WTC11 (cell line): ENCODE measurements at regions not wholly inside any gene's neighbourhood (a gene's known extent, or its start where the extent isn't known, plus 50 kb on each side); places are given as distances from the start of the nearest gene placed in this dataset.
A peak's percentile ranks its signal among the peaks of the same experiment; 100 is the strongest.

Experiments
- ATAC-seq: fragments of 200-7000 bp; cut with Tn5 transposase; 2 replicates; pipeline ENCODE4 v1.10.0; 2021; ENCODE audit warnings: mild to moderate bottlenecking, moderate library complexity
- CTCF ChIA-PET: fragments of 300-600 bp; sonication (Branson Sonifier 250); formaldehyde crosslinking; loops from one replicate; lab custom pipeline; 2021; ENCODE audit warnings: antibody characterized with exemption; lab: Charles Lee
- POLR2A ChIA-PET: fragments of 350-600 bp; sonication (Branson Sonifier 250); formaldehyde crosslinking; loops from one replicate; lab custom pipeline; 2021; ENCODE audit warnings: antibody characterized with exemption; lab: Charles Lee
- DNase-seq: peaks from one replicate; pipeline ENCODE4 v3.0.0; 2021; ENCODE audit warnings: low spot score
- H3K27ac Mint-ChIP-seq: 2 replicates; pipeline ENCODE4 v1.8.0; 2021; ENCODE audit warnings: mixed read lengths
- H3K27me3 Mint-ChIP-seq: 2 replicates; pipeline ENCODE4 v1.8.0; 2021; ENCODE audit warnings: low read depth, mild to moderate bottlenecking, moderate library complexity, mixed read lengths
- H3K36me3 Mint-ChIP-seq: 2 replicates; pipeline ENCODE4 v1.8.0; 2021; ENCODE audit warnings: mixed read lengths
- H3K4me1 Mint-ChIP-seq: 2 replicates; pipeline ENCODE4 v1.8.0; 2022; ENCODE audit warnings: mixed read lengths
- H3K4me3 Mint-ChIP-seq: 2 replicates; pipeline ENCODE4 v1.8.0; 2021; ENCODE audit warnings: mild to moderate bottlenecking, moderate library complexity, mixed read lengths
- H3K9me3 Mint-ChIP-seq: 2 replicates; pipeline ENCODE4 v1.8.0; 2021; ENCODE audit warnings: mixed read lengths
- ATF2 ChIP-seq: sonication (generic); formaldehyde crosslinking; IDR thresholded peaks from 2 replicates; pipeline ENCODE4 v1.8.1; 2022; ENCODE audit warnings: low read depth, missing genetic modification reagents, borderline replicate concordance
- CBFB ChIP-seq: sonication (generic); formaldehyde crosslinking; IDR thresholded peaks from 2 replicates; pipeline ENCODE4 v1.8.1; 2022; ENCODE audit warnings: mild to moderate bottlenecking, low read depth, missing genetic modification reagents
- E2F1 ChIP-seq: sonication (generic); formaldehyde crosslinking; IDR thresholded peaks from 2 replicates; pipeline ENCODE4 v1.8.0; 2022; ENCODE audit warnings: mild to moderate bottlenecking, missing genetic modification reagents
- E2F5 ChIP-seq: sonication (generic); formaldehyde crosslinking; IDR thresholded peaks from 2 replicates; pipeline ENCODE4 v1.8.1; 2022; ENCODE audit warnings: mild to moderate bottlenecking, moderate library complexity, missing genetic modification reagents
- ELF4 ChIP-seq: sonication (generic); formaldehyde crosslinking; IDR thresholded peaks from 2 replicates; pipeline ENCODE4 v1.8.1; 2022; ENCODE audit warnings: low read depth, mild to moderate bottlenecking, moderate library complexity, missing genetic modification reagents
- FOXP1 ChIP-seq: sonication (generic); formaldehyde crosslinking; IDR thresholded peaks from 2 replicates; pipeline ENCODE4 v1.8.0; 2022; ENCODE audit warnings: missing genetic modification reagents, mild to moderate bottlenecking, moderate library complexity, borderline replicate concordance
- HMGA2 ChIP-seq: fragments of 250-450 bp; sonication (Bioruptor Pico); IDR thresholded peaks from 2 replicates; pipeline ENCODE4 v1.4.0; 2021; ENCODE audit warnings: mild to moderate bottlenecking, moderate library complexity
- IRF2 ChIP-seq: sonication (generic); formaldehyde crosslinking; IDR thresholded peaks from 2 replicates; pipeline ENCODE4 v1.8.0; 2022; ENCODE audit warnings: low read depth, missing genetic modification reagents, borderline replicate concordance
- JAZF1 ChIP-seq: fragments of 250-450 bp; sonication (Bioruptor Pico); IDR thresholded peaks from 2 replicates; pipeline ENCODE4 v1.9.0; 2021; ENCODE audit warnings: moderate library complexity, mild to moderate bottlenecking, inconsistent platforms
- JUN ChIP-seq: sonication (generic); formaldehyde crosslinking; IDR thresholded peaks from 2 replicates; pipeline ENCODE4 v1.8.0; 2023; ENCODE audit warnings: mild to moderate bottlenecking, missing genetic modification reagents
- MAX ChIP-seq: sonication (generic); formaldehyde crosslinking; IDR thresholded peaks from 2 replicates; pipeline ENCODE4 v1.8.0; 2022; ENCODE audit warnings: mild to moderate bottlenecking, missing genetic modification reagents
- MLX ChIP-seq: sonication (generic); formaldehyde crosslinking; IDR thresholded peaks from 2 replicates; pipeline ENCODE4 v1.8.1; 2023; ENCODE audit warnings: mild to moderate bottlenecking, missing genetic modification reagents, moderate library complexity
- NFATC4 ChIP-seq: fragments of 250-450 bp; sonication (Bioruptor Pico); IDR thresholded peaks from 2 replicates; pipeline ENCODE4 v1.9.0; 2021; ENCODE audit warnings: mild to moderate bottlenecking
- NFE2L1 ChIP-seq: sonication (generic); formaldehyde crosslinking; IDR thresholded peaks from 2 replicates; pipeline ENCODE4 v1.8.1; 2023; ENCODE audit warnings: missing genetic modification reagents
- NR1H2 ChIP-seq: sonication (generic); formaldehyde crosslinking; IDR thresholded peaks from 2 replicates; pipeline ENCODE4 v1.9.0; 2021; ENCODE audit warnings: mild to moderate bottlenecking, moderate library complexity, missing genetic modification reagents
- NR2C2 ChIP-seq: sonication (generic); formaldehyde crosslinking; IDR thresholded peaks from 2 replicates; pipeline ENCODE4 v1.8.0; 2022; ENCODE audit warnings: mild to moderate bottlenecking, missing genetic modification reagents
- OVOL2 ChIP-seq: fragments of 250-450 bp; sonication (Bioruptor Pico); IDR thresholded peaks from 2 replicates; pipeline ENCODE4 v1.9.0; 2021; ENCODE audit warnings: mild to moderate bottlenecking, borderline replicate concordance
- PRRX2 ChIP-seq: fragments of 250-450 bp; sonication (Bioruptor Pico); IDR thresholded peaks from 2 replicates; pipeline ENCODE4 v1.8.0; 2021; ENCODE audit warnings: mild to moderate bottlenecking
- RORB ChIP-seq: fragments of 250-450 bp; sonication (Bioruptor Pico); IDR thresholded peaks from 2 replicates; pipeline ENCODE4 v1.9.0; 2021; ENCODE audit warnings: mild to moderate bottlenecking
- SMAD3 ChIP-seq: sonication (generic); formaldehyde crosslinking; IDR thresholded peaks from 2 replicates; pipeline ENCODE4 v1.8.0; 2022; ENCODE audit warnings: missing genetic modification reagents, mild to moderate bottlenecking, borderline replicate concordance
- SP1 ChIP-seq: sonication (generic); formaldehyde crosslinking; conservative IDR thresholded peaks from 2 replicates; pipeline ENCODE4 v1.8.1; 2022; ENCODE audit warnings: missing genetic modification reagents
- TEAD1 ChIP-seq: sonication (generic); formaldehyde crosslinking; IDR thresholded peaks from 2 replicates; pipeline ENCODE4 v1.8.0; 2022; ENCODE audit warnings: mild to moderate bottlenecking, missing genetic modification reagents
- ZBTB21 ChIP-seq: sonication (generic); formaldehyde crosslinking; IDR thresholded peaks from 2 replicates; pipeline ENCODE4 v1.8.1; 2023; ENCODE audit warnings: mild to moderate bottlenecking, missing genetic modification reagents, borderline replicate concordance
- ZBTB43 ChIP-seq: sonication (generic); formaldehyde crosslinking; IDR thresholded peaks from 2 replicates; pipeline ENCODE4 v1.8.1; 2023; ENCODE audit warnings: mild to moderate bottlenecking, missing genetic modification reagents
- ZNF219 ChIP-seq: sonication (generic); formaldehyde crosslinking; IDR thresholded peaks from 2 replicates; pipeline ENCODE4 v1.8.0; 2023; ENCODE audit warnings: missing genetic modification reagents, mild to moderate bottlenecking, borderline replicate concordance
- ZNF232 ChIP-seq: sonication (generic); formaldehyde crosslinking; IDR thresholded peaks from 2 replicates; pipeline ENCODE4 v1.8.0; 2022; ENCODE audit warnings: mild to moderate bottlenecking, missing genetic modification reagents
- ZNF317 ChIP-seq: sonication (generic); formaldehyde crosslinking; IDR thresholded peaks from 2 replicates; pipeline ENCODE4 v1.8.1; 2023; ENCODE audit warnings: low read depth, mild to moderate bottlenecking, moderate library complexity, missing genetic modification reagents, borderline replicate concordance
- ZNF416 ChIP-seq: fragments of 250-450 bp; sonication (Bioruptor Pico); IDR thresholded peaks from 2 replicates; pipeline ENCODE4 v1.9.0; 2021; ENCODE audit warnings: mild to moderate bottlenecking, inconsistent platforms
- ZNF512 ChIP-seq: sonication (generic); formaldehyde crosslinking; IDR thresholded peaks from 2 replicates; pipeline ENCODE4 v1.8.1; 2022; ENCODE audit warnings: missing genetic modification reagents, borderline replicate concordance
- ZNF671 ChIP-seq: fragments of 250-450 bp; sonication (Bioruptor Pico); IDR thresholded peaks from 2 replicates; pipeline ENCODE4 v1.8.0; 2021; ENCODE audit warnings: mild to moderate bottlenecking
- ZSCAN18 ChIP-seq: fragments of 250-450 bp; sonication (Bioruptor Pico); IDR thresholded peaks from 2 replicates; pipeline ENCODE4 v2.1.2; 2022; ENCODE audit warnings: mild to moderate bottlenecking, moderate library complexity

- no peaks in the 10 kb centered on the region for H3K4me1 Mint-ChIP-seq
- H3K36me3 Mint-ChIP-seq, result no peaks in the 10 kb centered on the region
- ATAC-seq (peak; percentile 60), DNase-seq (no peak)
- ChIA-PET CTCF (interaction anchor here (1.0 to 1.3 kb wide), 2 partner anchors 25 to 72 kb away, joined by 5 to 6 read pairs; no protein-coding TSS in a partner anchor), POLR2A (no interaction called here)
- no peaks in the 10 kb centered on the region for H3K27me3 Mint-ChIP-seq
- H3K9me3 Mint-ChIP-seq, result no peaks in the 10 kb centered on the region
- TF ChIP-seq IRF2 (CRISPR knock-in tag) (no peak), SMAD3 (CRISPR knock-in tag) (no peak), ZSCAN18 (no peak), PRRX2 (no peak), MLX (no peak), ZNF416 (no peak), FOXP1 (no peak), ZNF671 (CRISPR knock-in tag) (no peak), ELF4 (no peak), TEAD1 (CRISPR knock-in tag) (no peak), E2F5 (CRISPR knock-in tag) (no peak), ZNF219 (CRISPR knock-in tag) (no peak), HMGA2 (CRISPR knock-in tag) (no peak), NR1H2 (CRISPR knock-in tag) (no peak), ZNF232 (CRISPR knock-in tag) (no peak), E2F1 (CRISPR knock-in tag) (no peak), ZBTB21 (CRISPR knock-in tag) (no peak)
- no peak overlapping the region for H3K4me3 Mint-ChIP-seq
- H3K27ac Mint-ChIP-seq, result no peak overlapping the region
Observed at GRCh38 chr4:100069207-100069606, 119.1 kb upstream of the H2AZ1 start.

GRCh38 chr4:100067255-100067654 is 117.2 kb upstream of the H2AZ1 start:
- H3K9me3 Mint-ChIP-seq, result no peaks in the 10 kb centered on the region
- DNase-seq (no peak), ATAC-seq (no peak)
- TF ChIP-seq JUN (CRISPR knock-in tag) (no peak), JAZF1 (CRISPR knock-in tag) (no peak), NR2C2 (CRISPR knock-in tag) (no peak), NFE2L1 (CRISPR knock-in tag) (no peak), ATF2 (no peak), OVOL2 (no peak), IRF2 (CRISPR knock-in tag) (no peak), SP1 (CRISPR knock-in tag) (no peak), CBFB (no peak), MAX (CRISPR knock-in tag) (no peak), ZBTB43 (CRISPR knock-in tag) (no peak), NFATC4 (CRISPR knock-in tag) (no peak), RORB (no peak), ZNF512 (CRISPR knock-in tag) (no peak), ZNF317 (CRISPR knock-in tag) (no peak)

More at GRCh38 chr4:100067255-100067654, 117.2 kb upstream of the H2AZ1 start:
- ChIA-PET CTCF (no interaction called here), POLR2A (interaction anchor here (0.7 kb wide), 1 partner anchor 967 kb away, joined by 7 read pairs; no protein-coding TSS in a partner anchor)
- H3K27ac Mint-ChIP-seq, result no peak overlapping the region
- no peak overlapping the region for H3K4me3 Mint-ChIP-seq
- no peaks in the 10 kb centered on the region for H3K36me3 Mint-ChIP-seq
- no peaks in the 10 kb centered on the region; the same call in 1 of the 2 replicates for H3K27me3 Mint-ChIP-seq
- 0 out of 2 replicates have a peak, but pooled peaks cover under 1% of the 10 kb centered on the region for H3K4me1 Mint-ChIP-seq
